ENCODE measurements at regions not wholly inside any gene's neighbourhood (a gene's known extent, or its start where the extent isn't known, plus 50 kb on each side); places are given as distances from the start of the nearest gene placed in this dataset.

GRCh38 chr1:62917314-62917713 is 133.4 kb downstream of the ATG4C start:
- peaks cover 2% of the 10 kb centered on the region; the same call in 1 of the 2 replicates for H3K27me3 ChIP-seq (ENCODE audit: control insufficient read depth, insufficient read depth, low read length)
- DNase-seq, result no peak
- H3K4me3 ChIP-seq (ENCODE audit: insufficient read depth, low read depth, low read length), result no peak overlapping the region
- no peaks in the 10 kb centered on the region for H3K36me3 ChIP-seq (replicated peaks; ENCODE audit: control insufficient read depth, insufficient read depth, low read length)

- H3K4me3 ChIP-seq (ENCODE audit: insufficient read depth, low read depth, low read length), result no peak overlapping the region
Observed at GRCh38 chr1:62917805-62918204, 133.9 kb downstream of the ATG4C start.

GRCh38 chr1:62918700-62919099 is 134.8 kb downstream of the ATG4C start:
- Histone ChIP-seq H3K27me3 (ENCODE audit: control insufficient read depth, insufficient read depth, low read length) (peaks cover 2% of the 10 kb centered on the region; the same call in 1 of the 2 replicates), H3K36me3 (replicated peaks; ENCODE audit: control insufficient read depth, insufficient read depth, low read length) (no peaks in the 10 kb centered on the region), H3K4me3 (ENCODE audit: insufficient read depth, low read depth, low read length) (no peak overlapping the region)
- no peak for DNase-seq

More at GRCh38 chr1:62917805-62918204, 133.9 kb downstream of the ATG4C start:
- no peak for DNase-seq
- no peaks in the 10 kb centered on the region for H3K36me3 ChIP-seq (replicated peaks; ENCODE audit: control insufficient read depth, insufficient read depth, low read length)
- H3K27me3 ChIP-seq (ENCODE audit: control insufficient read depth, insufficient read depth, low read length), result peaks cover 2% of the 10 kb centered on the region; the same call in 1 of the 2 replicates

GRCh38 chr1:62922006-62922405 is 138.1 kb downstream of the ATG4C start:
- DNase-seq, result no peak
- H3K27me3 ChIP-seq (ENCODE audit: control insufficient read depth, insufficient read depth, low read length), result peaks cover 2% of the 10 kb centered on the region; the same call in 1 of the 2 replicates
- no peaks in the 10 kb centered on the region for H3K36me3 ChIP-seq (replicated peaks; ENCODE audit: control insufficient read depth, insufficient read depth, low read length)
- no peak overlapping the region for H3K4me3 ChIP-seq (ENCODE audit: insufficient read depth, low read depth, low read length)

GRCh38 chr1:62924983-62925790 is 141.3 kb downstream of the ATG4C start:
- DNase-seq, result no peak
- no peaks in the 10 kb centered on the region for H3K36me3 ChIP-seq (replicated peaks; ENCODE audit: control insufficient read depth, insufficient read depth, low read length)
- no peak overlapping the region for H3K4me3 ChIP-seq (ENCODE audit: insufficient read depth, low read depth, low read length)
- no peaks in the 10 kb centered on the region for H3K27me3 ChIP-seq (ENCODE audit: control insufficient read depth, insufficient read depth, low read length)

- H3K27me3 ChIP-seq (ENCODE audit: control insufficient read depth, insufficient read depth, low read length), result no peaks in the 10 kb centered on the region
- no peaks in the 10 kb centered on the region for H3K36me3 ChIP-seq (replicated peaks; ENCODE audit: control insufficient read depth, insufficient read depth, low read length)
- no peak for DNase-seq
- no peak overlapping the region for H3K4me3 ChIP-seq (ENCODE audit: insufficient read depth, low read depth, low read length)
Observed at GRCh38 chr1:62926681-62927252, 142.8 kb downstream of the ATG4C start.

GRCh38 chr1:62928885-62929284 is 145.0 kb downstream of the ATG4C start:
- H3K4me3 ChIP-seq (ENCODE audit: insufficient read depth, low read depth, low read length), result no peak overlapping the region
- DNase-seq, result no peak
- H3K36me3 ChIP-seq (replicated peaks; ENCODE audit: control insufficient read depth, insufficient read depth, low read length), result no peaks in the 10 kb centered on the region
- H3K27me3 ChIP-seq (ENCODE audit: control insufficient read depth, insufficient read depth, low read length), result no peaks in the 10 kb centered on the region

GRCh38 chr1:62937634-62938296 is 153.8 kb downstream of the ATG4C start:
- no peaks in the 10 kb centered on the region for H3K36me3 ChIP-seq (replicated peaks; ENCODE audit: control insufficient read depth, insufficient read depth, low read length)
- H3K27me3 ChIP-seq (ENCODE audit: control insufficient read depth, insufficient read depth, low read length), result no peaks in the 10 kb centered on the region
- no peak for DNase-seq
- H3K4me3 ChIP-seq (ENCODE audit: insufficient read depth, low read depth, low read length), result no peak overlapping the region

- H3K36me3 ChIP-seq (replicated peaks; ENCODE audit: control insufficient read depth, insufficient read depth, low read length), result no peaks in the 10 kb centered on the region
Observed at GRCh38 chr1:62941780-62942179, 157.8 kb downstream of the ATG4C start.

GRCh38 chr1:62946511-62946910 is 162.6 kb downstream of the ATG4C start:
- DNase-seq, result no peak
- no peaks in the 10 kb centered on the region for H3K27me3 ChIP-seq (ENCODE audit: control insufficient read depth, insufficient read depth, low read length)
- H3K36me3 ChIP-seq (replicated peaks; ENCODE audit: control insufficient read depth, insufficient read depth, low read length), result no peaks in the 10 kb centered on the region
- no peak overlapping the region for H3K4me3 ChIP-seq (ENCODE audit: insufficient read depth, low read depth, low read length)

More at GRCh38 chr1:62941780-62942179, 157.8 kb downstream of the ATG4C start:
- Histone ChIP-seq H3K4me3 (ENCODE audit: insufficient read depth, low read depth, low read length) (no peak overlapping the region), H3K27me3 (ENCODE audit: control insufficient read depth, insufficient read depth, low read length) (no peaks in the 10 kb centered on the region)
- DNase-seq, result no peak

- no peaks in the 10 kb centered on the region for H3K27me3 ChIP-seq (ENCODE audit: control insufficient read depth, insufficient read depth, low read length)
- no peak for DNase-seq
- no peaks in the 10 kb centered on the region for H3K36me3 ChIP-seq (replicated peaks; ENCODE audit: control insufficient read depth, insufficient read depth, low read length)
- H3K4me3 ChIP-seq (ENCODE audit: insufficient read depth, low read depth, low read length), result no peak overlapping the region
Observed at GRCh38 chr1:62951428-62951827, 167.5 kb downstream of the ATG4C start.

- no peak for DNase-seq
- Histone ChIP-seq H3K27me3 (ENCODE audit: control insufficient read depth, insufficient read depth, low read length) (no peaks in the 10 kb centered on the region), H3K36me3 (replicated peaks; ENCODE audit: control insufficient read depth, insufficient read depth, low read length) (no peaks in the 10 kb centered on the region), H3K4me3 (ENCODE audit: insufficient read depth, low read depth, low read length) (no peak overlapping the region)
Observed at GRCh38 chr1:62952596-62952995, 168.7 kb downstream of the ATG4C start.

- no peaks in the 10 kb centered on the region for H3K36me3 ChIP-seq (replicated peaks; ENCODE audit: control insufficient read depth, insufficient read depth, low read length)
- H3K4me3 ChIP-seq (ENCODE audit: insufficient read depth, low read depth, low read length), result no peak overlapping the region
- H3K27me3 ChIP-seq (ENCODE audit: control insufficient read depth, insufficient read depth, low read length), result no peaks in the 10 kb centered on the region
- no peak for DNase-seq
Observed at GRCh38 chr1:62953633-62954032, 169.7 kb downstream of the ATG4C start.

GRCh38 chr1:62954758-62955157 is 170.8 kb downstream of the ATG4C start:
- H3K4me3 ChIP-seq (ENCODE audit: insufficient read depth, low read depth, low read length), result no peak overlapping the region
- no peaks in the 10 kb centered on the region for H3K27me3 ChIP-seq (ENCODE audit: control insufficient read depth, insufficient read depth, low read length)
- no peaks in the 10 kb centered on the region for H3K36me3 ChIP-seq (replicated peaks; ENCODE audit: control insufficient read depth, insufficient read depth, low read length)
- DNase-seq, result no peak

- H3K4me3 ChIP-seq (ENCODE audit: insufficient read depth, low read depth, low read length), result no peak overlapping the region
- DNase-seq, result no peak
- no peaks in the 10 kb centered on the region for H3K27me3 ChIP-seq (ENCODE audit: control insufficient read depth, insufficient read depth, low read length)
- H3K36me3 ChIP-seq (replicated peaks; ENCODE audit: control insufficient read depth, insufficient read depth, low read length), result no peaks in the 10 kb centered on the region
Observed at GRCh38 chr1:62955666-62956065, 171.7 kb downstream of the ATG4C start.

Data from H7 (cell line).